ENCODE measurements at regions not wholly inside any gene's neighbourhood (a gene's known extent, or its start where the extent isn't known, plus 50 kb on each side); places are given as distances from the start of the nearest gene placed in this dataset.

DNA sequence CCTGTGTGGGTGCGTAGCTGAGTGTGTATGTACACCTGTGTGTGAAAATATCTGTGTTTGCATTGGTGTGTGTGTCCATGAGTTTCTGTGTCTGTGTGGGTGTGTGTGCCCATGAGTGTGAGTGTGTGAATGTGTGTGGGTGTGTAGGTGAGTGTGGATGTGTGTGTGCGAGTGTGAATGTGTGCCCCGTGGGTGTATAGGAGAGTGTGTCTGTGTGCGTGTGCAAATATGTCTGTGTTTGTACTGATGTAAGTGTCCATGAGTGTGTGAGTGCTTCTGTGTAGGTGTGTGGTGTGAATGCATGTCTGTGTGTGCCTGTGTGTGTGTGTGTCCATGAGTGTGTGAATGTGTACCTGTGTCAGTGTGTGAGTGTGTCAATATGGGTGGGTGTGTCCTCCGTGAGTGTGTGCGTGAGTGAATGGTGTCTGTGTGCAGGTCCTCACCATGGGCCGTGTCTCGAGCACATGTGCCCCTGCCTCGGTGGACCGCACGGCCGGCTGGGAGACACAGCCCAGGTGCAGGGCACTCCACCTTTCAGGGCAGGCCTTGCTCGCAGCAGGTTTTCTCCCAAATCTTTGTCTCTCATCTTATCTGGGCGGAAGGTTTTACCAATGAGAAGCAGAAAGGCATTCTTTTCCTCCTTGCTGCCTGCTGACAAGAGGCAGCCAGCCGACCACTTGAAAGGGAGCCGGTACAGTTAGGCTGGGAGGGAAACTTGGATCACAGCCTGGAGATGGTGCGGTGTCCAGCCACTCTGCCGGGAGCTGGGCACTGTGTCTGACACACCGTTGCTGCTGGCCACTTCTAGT lies 107.1 kb upstream of the FAM20C start:
- BruUV-seq (replicated peaks): no TSS peak
- dilution Hi-C loops (cut with HindIII; ENCODE audit: low sequenced_read_pairs, unreplicated experiment): no loop called here
- H2BK20ac ChIP-seq (ENCODE audit: low read depth, low read length): peak overlapping the region; percentile 83
- no peak overlapping the region for H3K4me2 ChIP-seq (ENCODE audit: low read depth, low read length)
- TF ChIP-seq RAD21 (IDR thresholded peaks at IDR 0.05; ENCODE audit: low read length) (no peak), FOS (IDR thresholded peaks at IDR 0.05; ENCODE audit: low read depth, low read length) (no peak), NFE2L2 (IDR thresholded peaks at IDR 0.05; ENCODE audit: low read depth, low read length) (no peak), MXI1 (IDR thresholded peaks at IDR 0.05; ENCODE audit: borderline replicate concordance, low read depth, low read length) (no peak), RCOR1 (IDR thresholded peaks at IDR 0.05; ENCODE audit: insufficient replicate concordance, low read length) (no peak), CHD1 (IDR thresholded peaks at IDR 0.05; ENCODE audit: low read depth, low read length) (no peak), RFX5 (IDR thresholded peaks at IDR 0.05; ENCODE audit: low read depth, low read length) (no peak), BHLHE40 (IDR thresholded peaks at IDR 0.05; ENCODE audit: low read depth, low read length) (no peak)
- peak overlapping the region; percentile 74; the same call in 2 of the 3 replicates for H2BK15ac ChIP-seq (ENCODE audit: low read depth, low read length)
- POLR2A ChIA-PET (ENCODE audit: unreplicated experiment): no interaction called here
- peak overlapping the region; percentile 98 for H2AK5ac ChIP-seq (ENCODE audit: low read depth, low read length)
- H2AFZ ChIP-seq (replicated peaks; ENCODE audit: low read length, poor library complexity): peak overlapping the region; percentile 9
- H3K9ac ChIP-seq (ENCODE audit: low read depth, low read length): no peak overlapping the region
- in situ Hi-C loops (cut with MboI; ENCODE audit: low sequenced_read_pairs): no loop called here
- H4K8ac ChIP-seq (ENCODE audit: low read depth in 2 of 2, low read length in 2 of 2): peak overlapping the region; percentile 24 to 35; a peak in 2 of 4 replicates
- no peak overlapping the region for H3K27ac ChIP-seq (ENCODE audit: insufficient read depth, low read length)
- WGBS, 2 experiments (ENCODE audit: extremely low coverage in 2 of 2, insufficient read length in 1 of 2): 90% methylated on average over 6 of the region's 19 CpGs; no CpG with 5 or more reads in 1 of the 2 experiments
- H2AK9ac ChIP-seq (replicated peaks; ENCODE audit: low read depth, low read length, poor library complexity): peak overlapping the region; percentile 62
- H3K4me3 ChIP-seq (ENCODE audit: insufficient read depth, low read depth, low read length): no peak overlapping the region
- H3K18ac ChIP-seq (ENCODE audit: low read depth, low read length): no peak overlapping the region
- peaks cover 0 to 4% of the 10 kb centered on the region in 2 experiments; a peak in 2 of 4 replicates for H3K79me1 ChIP-seq (ENCODE audit: low read depth in 1 of 2, low read length in 2 of 2)
- peak overlapping the region; percentile 34 for H2BK5ac ChIP-seq (ENCODE audit: low read depth, low read length, poor library complexity, severe bottlenecking)
- no peak overlapping the region for H4K5ac ChIP-seq (ENCODE audit: low read depth, low read length)
- H3K9me3 ChIP-seq (ENCODE audit: control insufficient read depth, insufficient read depth, low read length): no peaks in the 10 kb centered on the region
- no peak for ATAC-seq (ENCODE audit: low read depth)
- no peaks in the 10 kb centered on the region for H3K36me3 ChIP-seq (ENCODE audit: control insufficient read depth, insufficient read depth, low read length)
- H4K20me1 ChIP-seq (ENCODE audit: insufficient read depth, low read length): no peaks in the 10 kb centered on the region
- H3K4ac ChIP-seq (ENCODE audit: low read depth, low read length): peak overlapping the region; percentile 52
- H3K56ac ChIP-seq (ENCODE audit: extremely low read depth, insufficient read depth, low read length): no peak overlapping the region
- peak overlapping the region; percentile 27 for H3K14ac ChIP-seq (replicated peaks; ENCODE audit: low read depth, low read length)
- peaks cover 23% of the 10 kb centered on the region for H3K9me1 ChIP-seq (ENCODE audit: insufficient read depth, low read length)
- CTCF ChIA-PET: no interaction called here
- H3K23ac ChIP-seq (ENCODE audit: low read depth, low read length): no peak overlapping the region
- H4K91ac ChIP-seq (ENCODE audit: insufficient read depth, low read depth, low read length): peak overlapping the region; percentile 46
- intact Hi-C loops (cut with micrococcal nuclease): no loop called here
- H3K27me3 ChIP-seq (ENCODE audit: control insufficient read depth, insufficient read depth, low read length): peaks cover 8% of the 10 kb centered on the region
- peak overlapping the region; percentile 98 for H2BK120ac ChIP-seq (ENCODE audit: low read depth, low read length)
- H3K4me1 ChIP-seq (ENCODE audit: control insufficient read depth, insufficient read depth, low read length): peaks cover 30% of the 10 kb centered on the region
- peak; percentile 54 for DNase-seq

All from IMR-90 (cell line).